Raji (cell line): ENCODE measurements at regions not wholly inside any gene's neighbourhood (a gene's known extent, or its start where the extent isn't known, plus 50 kb on each side); places are given as distances from the start of the nearest gene placed in this dataset.

Experiments
- POLR2A ChIP-seq: IDR thresholded peaks from 2 replicates; pipeline ENCODE4 v1.6.1; 2011; ENCODE audit warnings: low read depth, low read length, control low read depth; ENCODE audit not compliant: insufficient read depth

- no peak for TF ChIP-seq POLR2A
Measured at GRCh38 chr6:25006565-25007001, 70.8 kb upstream of the RIPOR2 start.

GRCh38 chr6:25007269-25007699 lies 71.5 kb upstream of the RIPOR2 start:
- TF ChIP-seq POLR2A, result no peak

DNA sequence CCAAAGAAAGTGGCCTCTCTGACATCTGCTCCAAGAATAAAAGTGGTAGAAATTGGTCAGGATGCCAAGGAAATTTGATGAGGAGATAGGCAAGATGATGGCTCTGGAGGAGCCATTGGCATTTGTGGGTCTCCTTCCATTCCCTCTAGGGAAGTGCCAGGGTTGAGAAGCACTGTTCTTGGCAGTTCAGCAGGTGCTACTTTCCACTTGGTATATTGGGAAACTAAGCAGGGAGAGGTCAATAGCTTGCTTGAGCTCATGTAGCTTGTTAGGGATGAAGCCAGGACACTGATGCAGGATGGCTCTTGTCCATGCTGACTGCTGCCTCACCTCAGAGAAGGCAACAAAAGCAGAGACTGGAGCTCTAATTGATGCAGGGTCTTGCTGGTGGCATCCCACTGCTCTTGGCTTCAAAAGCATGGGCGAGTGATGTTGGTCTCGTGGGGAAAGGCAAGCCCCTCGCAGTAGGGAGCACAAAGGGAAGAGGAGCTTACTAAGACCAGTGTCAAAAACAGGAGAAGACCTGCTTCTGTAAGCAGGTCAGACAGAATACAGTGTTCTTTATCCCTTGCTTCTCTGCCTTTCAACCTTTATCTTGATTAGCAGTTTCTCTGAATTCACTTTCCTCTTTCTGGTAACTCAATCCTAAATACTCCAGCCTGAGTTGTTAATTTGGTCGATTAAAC lies 73.1 kb upstream of the RIPOR2 start:
- TF ChIP-seq POLR2A, result no peak

DNA sequence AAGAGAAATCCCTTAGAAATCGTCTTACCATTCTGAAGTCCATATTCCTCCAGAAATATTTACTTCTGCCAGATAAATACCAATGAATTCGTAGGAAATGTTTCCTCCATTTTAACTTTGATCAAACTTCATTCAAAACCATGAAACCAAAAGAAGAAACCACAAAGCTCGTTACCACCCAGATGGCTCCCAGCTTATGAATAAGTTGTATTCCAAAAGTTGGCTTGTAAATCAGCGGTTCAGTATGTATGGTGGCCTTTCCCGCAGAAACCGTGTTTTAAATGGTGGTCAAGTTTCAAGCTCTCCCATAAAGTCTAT lies 73.6 kb upstream of the RIPOR2 start:
- no peak for TF ChIP-seq POLR2A

GRCh38 chr6:25010176-25010575 lies 74.4 kb upstream of the RIPOR2 start:
- no peak for TF ChIP-seq POLR2A

- no peak for TF ChIP-seq POLR2A
Measured at GRCh38 chr6:25010902-25011625, 75.3 kb upstream of the RIPOR2 start.

- TF ChIP-seq POLR2A, result no peak
Measured at GRCh38 chr6:25012657-25013056, 76.9 kb upstream of the RIPOR2 start.

DNA sequence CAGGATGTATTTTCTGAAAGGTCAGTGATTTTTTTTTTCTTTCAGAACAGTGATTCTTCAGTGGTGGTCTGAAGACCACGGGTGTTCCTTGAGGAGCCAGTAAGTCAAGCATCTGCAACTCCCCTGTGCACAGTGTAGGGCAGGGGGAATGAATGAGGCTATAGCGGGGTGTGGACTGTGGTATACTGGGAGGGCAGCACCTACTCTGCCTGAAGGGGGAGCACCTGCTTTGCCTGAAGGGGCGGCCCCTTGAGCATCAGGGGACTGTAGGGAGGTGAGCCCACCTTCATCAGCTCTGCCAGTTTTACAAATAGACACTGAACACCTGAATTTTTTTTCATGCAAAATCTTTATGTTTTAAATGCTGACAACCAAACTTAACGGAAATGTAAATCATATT lies 77.5 kb upstream of the RIPOR2 start:
- TF ChIP-seq POLR2A, result no peak

DNA sequence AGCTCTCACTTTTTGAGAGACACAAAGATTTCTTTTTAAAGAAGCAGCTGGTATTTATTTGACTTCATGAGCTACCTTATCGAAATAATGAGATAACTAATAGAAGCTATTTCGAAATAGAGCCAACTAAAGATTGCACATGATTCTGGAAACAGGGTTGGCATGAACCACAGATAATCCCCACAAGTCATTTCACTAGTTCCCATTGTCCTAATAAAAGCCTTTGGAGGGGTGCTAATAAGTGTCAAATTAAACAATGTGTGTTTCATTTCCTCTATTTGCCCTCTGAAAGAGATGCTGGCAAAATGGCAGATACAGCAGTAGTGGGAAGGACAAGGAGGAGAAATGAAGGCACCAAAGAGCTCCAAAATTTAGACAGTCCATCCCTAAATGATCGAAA lies 78.6 kb upstream of the RIPOR2 start:
- TF ChIP-seq POLR2A, result no peak

DNA sequence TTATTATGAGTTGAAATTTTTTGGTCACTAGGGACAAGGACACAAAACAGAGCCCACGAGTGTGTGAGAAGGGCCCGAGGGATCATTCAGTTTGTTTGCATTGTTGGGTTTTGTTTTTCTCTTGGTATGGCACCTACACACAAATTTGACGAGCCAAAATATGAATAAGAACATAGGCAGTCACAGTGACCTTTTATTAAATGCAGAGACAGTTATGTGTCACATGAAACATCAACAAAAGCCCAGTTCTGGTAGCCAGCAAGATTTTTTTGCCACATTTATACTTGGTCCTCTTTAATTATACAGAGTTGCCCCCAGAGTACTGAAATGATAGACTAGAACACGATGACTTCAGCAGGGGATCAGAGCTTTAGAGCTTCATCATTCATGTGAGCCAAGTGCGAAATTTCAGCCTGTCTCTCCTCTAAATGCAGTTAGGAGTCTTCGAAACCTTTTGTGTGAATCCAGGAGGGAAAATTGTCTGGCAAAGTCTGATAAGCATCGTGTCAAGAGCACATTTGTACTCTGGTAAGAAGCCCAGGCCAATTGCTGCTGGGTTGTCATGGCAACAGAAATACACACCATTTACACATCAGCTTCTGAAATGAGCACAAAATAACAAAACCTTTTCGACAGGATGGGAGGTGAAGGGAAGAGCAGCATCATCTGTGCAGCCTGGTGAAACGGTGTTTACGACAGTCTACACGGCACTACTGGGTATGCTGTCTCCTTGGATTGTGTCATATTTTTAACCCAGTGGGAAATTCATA lies 79.2 kb upstream of the RIPOR2 start:
- TF ChIP-seq POLR2A, result no peak

DNA sequence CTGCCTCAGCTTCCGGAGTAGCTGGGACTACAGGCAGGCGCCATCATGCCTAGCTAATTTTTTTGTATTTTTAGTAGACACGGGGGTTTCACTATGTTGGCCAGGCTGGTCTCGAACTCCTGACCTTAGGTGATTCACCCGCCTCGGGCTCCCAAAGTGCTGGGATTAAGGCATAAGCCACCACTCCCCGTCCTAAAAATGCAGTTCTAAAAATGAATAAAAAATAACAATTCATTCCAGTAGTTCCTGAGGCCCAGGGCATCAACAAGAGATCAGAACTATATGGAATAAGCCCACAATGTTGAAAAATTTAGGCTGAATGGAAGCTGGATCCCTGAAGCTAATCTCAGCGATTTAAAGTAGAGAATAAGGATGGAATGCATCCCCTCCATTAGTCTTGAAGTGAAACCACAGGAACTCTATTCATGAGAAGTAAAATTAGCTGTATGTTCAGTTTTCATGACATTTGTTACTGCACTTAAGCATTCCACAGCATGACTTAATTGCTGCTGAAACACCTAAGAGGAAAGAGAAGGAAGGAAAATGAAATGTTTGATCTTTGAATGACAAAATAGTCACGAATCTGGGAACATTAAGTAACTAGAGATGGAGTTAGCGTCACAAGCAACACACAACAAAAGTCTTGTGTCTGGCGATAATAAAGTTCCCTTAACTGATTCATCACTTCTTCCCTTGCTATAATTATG lies 80.4 kb upstream of the RIPOR2 start:
- no peak for TF ChIP-seq POLR2A

DNA sequence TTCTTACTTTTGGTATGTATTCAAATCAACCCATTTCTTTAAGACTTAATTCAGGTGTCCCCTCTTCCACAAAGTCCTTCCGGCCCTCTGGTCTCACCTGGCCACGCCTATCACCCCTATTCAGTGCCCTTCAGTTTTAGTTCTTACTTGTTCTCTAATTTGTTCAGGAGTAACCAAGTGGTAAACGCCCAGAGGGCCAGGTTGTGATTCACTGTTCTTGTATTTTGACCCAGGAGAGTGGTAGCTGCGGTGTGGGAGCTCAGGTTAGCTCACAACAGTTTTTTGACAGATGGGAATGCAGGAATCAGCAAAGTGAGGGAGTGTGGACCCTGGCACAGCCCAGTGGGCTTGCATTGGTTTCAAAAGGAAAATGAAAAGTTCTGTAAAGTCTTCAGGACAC lies 81.7 kb upstream of the RIPOR2 start:
- TF ChIP-seq POLR2A, result no peak

GRCh38 chr6:25017932-25018567 lies 82.3 kb upstream of the RIPOR2 start:
- no peak for TF ChIP-seq POLR2A

DNA sequence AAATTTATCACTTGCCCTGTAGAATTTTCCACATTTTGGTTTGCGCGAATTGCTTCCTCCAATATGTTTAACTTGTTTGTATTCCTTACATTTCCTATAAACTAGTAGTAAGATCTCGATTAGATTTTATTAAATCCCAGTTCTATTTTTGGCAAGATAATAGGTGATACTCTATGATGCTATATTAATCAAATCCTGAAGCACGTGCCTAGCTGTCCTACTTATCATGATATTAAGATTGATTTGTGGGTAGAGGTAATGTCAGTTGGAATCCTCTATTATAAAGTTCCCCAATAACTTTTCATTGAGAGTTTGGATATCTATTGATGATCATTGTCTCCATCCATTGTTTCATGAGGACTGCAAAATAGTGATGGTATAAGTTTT lies 82.8 kb upstream of the RIPOR2 start:
- TF ChIP-seq POLR2A, result no peak

DNA sequence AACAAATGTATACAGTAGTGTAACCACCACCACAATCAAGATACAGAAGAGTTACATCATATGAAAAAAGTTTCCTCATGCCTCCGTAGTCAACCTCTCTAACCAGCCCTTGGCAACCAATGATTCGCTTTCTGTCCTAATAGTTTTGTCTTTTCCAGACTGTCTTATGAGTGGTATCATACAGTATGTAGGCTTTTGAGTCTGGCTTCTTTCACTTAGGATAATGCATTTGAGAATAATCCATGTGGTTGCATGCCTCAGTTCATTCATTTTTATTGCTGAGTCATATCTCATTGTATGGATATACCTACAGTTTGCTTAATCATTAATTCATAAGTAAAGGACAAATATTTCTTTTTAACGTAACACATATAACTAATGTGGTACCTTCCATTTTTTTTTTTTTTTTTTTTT lies 86.4 kb upstream of the RIPOR2 start:
- TF ChIP-seq POLR2A, result no peak
